ENCODE measurements at regions not wholly inside any gene's neighbourhood (a gene's known extent, or its start where the extent isn't known, plus 50 kb on each side); places are given as distances from the start of the nearest gene placed in this dataset.

DNA sequence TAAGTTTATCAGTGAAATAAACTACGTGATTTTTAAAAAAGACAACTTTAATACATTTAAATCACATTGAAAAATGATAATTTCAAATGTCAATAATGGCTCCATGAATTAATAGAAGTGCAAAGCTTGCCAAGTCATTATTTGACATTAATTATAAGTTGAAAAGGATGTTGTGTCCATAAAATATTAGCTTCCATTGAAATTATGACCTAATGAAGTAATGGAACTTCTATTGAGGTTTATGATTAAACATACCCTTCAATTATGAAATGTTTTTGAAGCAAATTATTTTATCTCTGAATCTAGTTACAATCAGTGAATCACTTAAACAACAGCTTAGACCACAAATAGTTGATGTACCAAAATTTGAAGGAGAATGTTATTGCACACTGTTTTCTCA is 144.2 kb downstream of the SLITRK6 start:
- no peaks in the 10 kb centered on the region for H4K20me1 ChIP-seq (ENCODE audit: insufficient read depth, low read length)

GRCh38 chr13:85654227-85654626 is 145.0 kb downstream of the SLITRK6 start:
- no peaks in the 10 kb centered on the region for H3K36me3 ChIP-seq (ENCODE audit: insufficient read depth, low read length)
- H3K79me2 ChIP-seq (ENCODE audit: insufficient read depth, low read length): no peaks in the 10 kb centered on the region
- no peak overlapping the region for H3K4me2 ChIP-seq (ENCODE audit: low read length)
- H3K9ac ChIP-seq (ENCODE audit: low read length): no peak overlapping the region
- no peaks in the 10 kb centered on the region for H4K20me1 ChIP-seq (ENCODE audit: insufficient read depth, low read length)
- H3F3A ChIP-seq (ENCODE audit: insufficient read depth, low read length): no peaks in the 10 kb centered on the region
- no peaks in the 10 kb centered on the region for H3K9me2 ChIP-seq (ENCODE audit: low read depth, low read length)
- TF ChIP-seq EZH2 (IDR thresholded peaks at IDR 0.05; ENCODE audit: borderline replicate concordance, low read length) (no peak), CTCF (IDR thresholded peaks at IDR 0.05; ENCODE audit: low read length) (no peak)
- no peaks in the 10 kb centered on the region for H3K9me3 ChIP-seq (ENCODE audit: low read length)
- no peak overlapping the region for H2AFZ ChIP-seq (ENCODE audit: low read length)
- H3K4me1 ChIP-seq (ENCODE audit: insufficient read depth, low read length, severe bottlenecking): no peaks in the 10 kb centered on the region
- H3K4me3 ChIP-seq (ENCODE audit: low read depth, low read length, poor library complexity, severe bottlenecking): no peak overlapping the region
- no peak overlapping the region for H3K27ac ChIP-seq (ENCODE audit: low read depth, low read length, poor library complexity, severe bottlenecking)
- H3K27me3 ChIP-seq (ENCODE audit: insufficient read depth, low read length): no peaks in the 10 kb centered on the region

More for the DNA sequence above, 144.2 kb downstream of the SLITRK6 start:
- no peaks in the 10 kb centered on the region for H3K79me2 ChIP-seq (ENCODE audit: insufficient read depth, low read length)
- H3K4me1 ChIP-seq (ENCODE audit: insufficient read depth, low read length, severe bottlenecking): no peaks in the 10 kb centered on the region
- H3K27ac ChIP-seq (ENCODE audit: low read depth, low read length, poor library complexity, severe bottlenecking): no peak overlapping the region
- no peak overlapping the region for H3K4me2 ChIP-seq (ENCODE audit: low read length)
- H3K9ac ChIP-seq (ENCODE audit: low read length): no peak overlapping the region
- H3K4me3 ChIP-seq (ENCODE audit: low read depth, low read length, poor library complexity, severe bottlenecking): no peak overlapping the region
- TF ChIP-seq CTCF (IDR thresholded peaks at IDR 0.05; ENCODE audit: low read length) (no peak), EZH2 (IDR thresholded peaks at IDR 0.05; ENCODE audit: borderline replicate concordance, low read length) (no peak)
- H3K36me3 ChIP-seq (ENCODE audit: insufficient read depth, low read length): no peaks in the 10 kb centered on the region
- H3K27me3 ChIP-seq (ENCODE audit: insufficient read depth, low read length): no peaks in the 10 kb centered on the region
- H2AFZ ChIP-seq (ENCODE audit: low read length): no peak overlapping the region
- H3K9me2 ChIP-seq (ENCODE audit: low read depth, low read length): no peaks in the 10 kb centered on the region
- no peaks in the 10 kb centered on the region for H3F3A ChIP-seq (ENCODE audit: insufficient read depth, low read length)
- no peaks in the 10 kb centered on the region for H3K9me3 ChIP-seq (ENCODE audit: low read length)

DNA sequence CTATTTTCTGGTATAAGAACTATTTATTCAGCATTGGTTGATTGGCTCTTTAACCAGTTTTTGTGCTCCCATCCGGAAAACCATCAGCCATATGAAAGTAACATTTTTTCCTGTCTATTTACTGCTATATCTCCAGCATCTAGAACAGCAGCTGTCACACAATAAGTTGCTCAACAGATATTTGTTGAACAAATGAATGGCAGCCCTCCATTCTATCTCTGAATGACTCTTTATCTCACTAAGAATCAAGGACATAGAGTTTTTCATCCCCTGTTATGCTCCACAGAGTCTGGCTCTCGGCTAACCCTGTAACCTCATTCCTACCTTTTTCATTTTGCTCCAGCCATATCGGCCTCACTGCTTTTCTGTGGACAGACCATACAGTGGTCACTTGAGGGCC is 145.5 kb downstream of the SLITRK6 start:
- Histone ChIP-seq H3K9me2 (ENCODE audit: low read depth, low read length) (no peaks in the 10 kb centered on the region), H3K9ac (ENCODE audit: low read length) (no peak overlapping the region), H3K4me2 (ENCODE audit: low read length) (no peak overlapping the region), H3F3A (ENCODE audit: insufficient read depth, low read length) (no peaks in the 10 kb centered on the region), H3K4me1 (ENCODE audit: insufficient read depth, low read length, severe bottlenecking) (no peaks in the 10 kb centered on the region), H3K36me3 (ENCODE audit: insufficient read depth, low read length) (no peaks in the 10 kb centered on the region), H3K9me3 (ENCODE audit: low read length) (no peaks in the 10 kb centered on the region), H4K20me1 (ENCODE audit: insufficient read depth, low read length) (no peaks in the 10 kb centered on the region), H2AFZ (ENCODE audit: low read length) (no peak overlapping the region), H3K4me3 (ENCODE audit: low read depth, low read length, poor library complexity, severe bottlenecking) (no peak overlapping the region), H3K79me2 (ENCODE audit: insufficient read depth, low read length) (no peaks in the 10 kb centered on the region), H3K27ac (ENCODE audit: low read depth, low read length, poor library complexity, severe bottlenecking) (no peak overlapping the region), H3K27me3 (ENCODE audit: insufficient read depth, low read length) (no peaks in the 10 kb centered on the region)
- no peak for TF ChIP-seq EZH2 (IDR thresholded peaks at IDR 0.05; ENCODE audit: borderline replicate concordance, low read length)
- no peak for TF ChIP-seq CTCF (IDR thresholded peaks at IDR 0.05; ENCODE audit: low read length)
